ENCODE measurements at regions not wholly inside any gene's neighbourhood (a gene's known extent, or its start where the extent isn't known, plus 50 kb on each side); places are given as distances from the start of the nearest gene placed in this dataset.

DNA sequence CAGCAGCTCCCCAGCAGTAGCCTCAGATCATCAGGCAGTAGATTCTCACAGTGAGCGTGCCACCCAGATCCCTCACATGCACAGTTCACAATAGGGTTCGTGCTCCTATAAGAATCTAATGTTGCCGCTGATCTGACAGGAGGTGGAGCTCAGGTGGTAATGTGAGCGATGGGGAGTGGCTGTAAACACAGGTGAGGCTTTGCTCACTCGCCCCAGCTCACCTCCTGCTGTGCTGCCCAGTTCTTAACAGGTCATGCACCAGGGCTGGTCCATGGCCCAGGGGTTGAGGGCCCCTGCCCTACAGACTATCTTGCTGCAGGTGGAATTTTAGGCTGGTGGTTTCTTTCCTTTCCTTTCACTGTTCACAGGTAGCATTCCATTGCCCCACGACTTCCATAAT lies 100.2 kb downstream of the MRPL36 start:
- H3K9me2 ChIP-seq (ENCODE audit: insufficient read depth): no peaks in the 10 kb centered on the region
- DNase-seq (ENCODE audit: low read depth, low spot score) (no peak), ATAC-seq (no peak)
- H3K4me3 ChIP-seq (replicated peaks in 1 of 2; ENCODE audit: low read depth in 1 of 2, low read length in 2 of 2): no peak overlapping the region
- H3K4me1 ChIP-seq (ENCODE audit: control insufficient read depth in 1 of 2, insufficient read depth in 2 of 2, low read length in 2 of 2): no peaks in the 10 kb centered on the region
- no TSS peak for BruUV-seq (replicated peaks)
- TF ChIP-seq SP1 (IDR thresholded peaks at IDR 0.05; ENCODE audit: low read depth) (no peak), CEBPB (IDR thresholded peaks at IDR 0.05; ENCODE audit: low read depth) (no peak), EZH2 (IDR thresholded peaks at IDR 0.05) (no peak), ZNF274 (IDR thresholded peaks at IDR 0.05; ENCODE audit: low read depth, low read length) (no peak), YY1 (IDR thresholded peaks at IDR 0.05; ENCODE audit: extremely low read depth, insufficient replicate concordance, low read depth, low read length) (no peak), CBX3 (IDR thresholded peaks at IDR 0.05; ENCODE audit: low read depth) (no peak), ZFX (IDR thresholded peaks at IDR 0.05) (no peak), ELF1 (IDR thresholded peaks at IDR 0.05; ENCODE audit: borderline replicate concordance, low read depth) (no peak), TCF7L2 (IDR thresholded peaks at IDR 0.05; ENCODE audit: borderline replicate concordance, extremely low read depth, insufficient read depth, insufficient read length) (no peak), EGR1 (IDR thresholded peaks at IDR 0.05; ENCODE audit: low read depth) (no peak), POLR2AphosphoS5 (IDR thresholded peaks at IDR 0.05; ENCODE audit: low read depth, low read length) (no peak), JUND (IDR thresholded peaks at IDR 0.05) (no peak)
- TF ChIP-seq, protein P1, sequence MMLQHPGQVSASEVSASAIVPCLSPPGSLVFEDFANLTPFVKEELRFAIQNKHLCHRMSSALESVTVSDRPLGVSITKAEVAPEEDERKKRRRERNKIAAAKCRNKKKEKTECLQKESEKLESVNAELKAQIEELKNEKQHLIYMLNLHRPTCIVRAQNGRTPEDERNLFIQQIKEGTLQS (IDR thresholded peaks at IDR 0.05): no peak
- TF ChIP-seq, protein P2, sequence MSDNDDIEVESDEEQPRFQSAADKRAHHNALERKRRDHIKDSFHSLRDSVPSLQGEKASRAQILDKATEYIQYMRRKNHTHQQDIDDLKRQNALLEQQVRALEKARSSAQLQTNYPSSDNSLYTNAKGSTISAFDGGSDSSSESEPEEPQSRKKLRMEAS (IDR thresholded peaks at IDR 0.05): no peak
- H2AFZ ChIP-seq (ENCODE audit: low read depth, low read length, poor library complexity, severe bottlenecking): no peak overlapping the region
- H3K9ac ChIP-seq (ENCODE audit: low read length): no peak overlapping the region
- no peaks in the 10 kb centered on the region for H3K9me3 ChIP-seq (ENCODE audit: control insufficient read depth in 1 of 2, insufficient read depth in 1 of 2, low read depth in 1 of 2, low read length in 2 of 2)
- CTCF ChIA-PET: no interaction called here
- no peaks in the 10 kb centered on the region for H4K20me1 ChIP-seq (ENCODE audit: insufficient read depth)
- H3K4me2 ChIP-seq (ENCODE audit: low read length): no peak overlapping the region
- H3K27ac ChIP-seq (ENCODE audit: low read depth, low read length): no peak overlapping the region
- RAD21 ChIA-PET (ENCODE audit: low non-redundant PET in 1 of 2, low total read pairs in 2 of 2, uncharacterized antibody in 2 of 2, unreplicated experiment in 2 of 2): no interaction called here
- POLR2A ChIA-PET: no interaction called here
- H3K36me3 ChIP-seq (ENCODE audit: control insufficient read depth in 1 of 2, insufficient read depth in 2 of 2, low read length in 2 of 2): no peaks in the 10 kb centered on the region
- intact Hi-C loops (cut with micrococcal nuclease): no loop called here
- no peaks in the 10 kb centered on the region for H3K79me2 ChIP-seq (ENCODE audit: insufficient read depth, low read length)
- H3K27me3 ChIP-seq (ENCODE audit: insufficient read depth, low read length): 0 out of 2 replicates have a peak, but pooled peaks cover 3% of the 10 kb centered on the region
